Stimulated activated CD8-positive, alpha-beta memory T cell treated with anti-CD3 and anti-CD28 coated beads, Interleukin-4, amount 100 ng/mL, for 48 hours (primary cell): ENCODE measurements at regions not wholly inside any gene's neighbourhood (a gene's known extent, or its start where the extent isn't known, plus 50 kb on each side); places are given as distances from the start of the nearest gene placed in this dataset.

Source experiments
- DNase-seq: peaks from one replicate; pipeline ENCODE4 v3.0.0-alpha.2; 2020

DNA sequence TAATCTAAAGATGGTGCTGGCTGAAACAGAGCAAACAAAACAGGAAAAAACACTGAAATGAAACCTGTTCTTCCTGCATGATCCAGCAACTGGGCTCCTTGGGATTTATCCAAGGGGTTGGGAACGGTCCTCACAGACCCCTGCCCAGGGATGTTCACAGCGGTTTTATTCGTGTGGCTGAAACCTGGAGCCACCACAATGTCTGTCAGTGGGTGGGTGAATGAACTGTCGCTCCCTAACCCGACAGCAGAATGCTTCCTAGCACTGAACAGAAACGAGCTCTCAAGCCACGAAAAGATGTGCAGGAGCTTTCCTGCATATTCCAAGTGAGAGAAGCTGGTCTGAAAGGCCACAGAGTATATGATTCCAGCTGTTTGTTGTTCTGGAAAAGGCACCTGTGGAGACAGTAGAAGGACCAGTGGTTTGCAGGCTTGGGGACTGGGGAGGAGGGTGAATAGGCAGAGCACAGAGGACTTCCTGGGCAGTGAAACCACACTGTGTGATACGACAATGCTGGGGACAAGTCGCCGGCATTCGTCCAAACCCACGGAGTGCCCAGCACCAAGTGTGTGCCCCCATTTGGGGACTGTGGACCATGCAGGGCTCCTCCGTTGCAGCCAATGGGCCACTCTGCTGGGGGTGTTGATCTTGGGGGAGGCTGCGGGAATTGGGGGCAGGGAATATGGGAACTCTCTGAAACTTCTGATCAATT is 73.9 kb downstream of the TEX29 start:
- DNase-seq = no peak

DNA sequence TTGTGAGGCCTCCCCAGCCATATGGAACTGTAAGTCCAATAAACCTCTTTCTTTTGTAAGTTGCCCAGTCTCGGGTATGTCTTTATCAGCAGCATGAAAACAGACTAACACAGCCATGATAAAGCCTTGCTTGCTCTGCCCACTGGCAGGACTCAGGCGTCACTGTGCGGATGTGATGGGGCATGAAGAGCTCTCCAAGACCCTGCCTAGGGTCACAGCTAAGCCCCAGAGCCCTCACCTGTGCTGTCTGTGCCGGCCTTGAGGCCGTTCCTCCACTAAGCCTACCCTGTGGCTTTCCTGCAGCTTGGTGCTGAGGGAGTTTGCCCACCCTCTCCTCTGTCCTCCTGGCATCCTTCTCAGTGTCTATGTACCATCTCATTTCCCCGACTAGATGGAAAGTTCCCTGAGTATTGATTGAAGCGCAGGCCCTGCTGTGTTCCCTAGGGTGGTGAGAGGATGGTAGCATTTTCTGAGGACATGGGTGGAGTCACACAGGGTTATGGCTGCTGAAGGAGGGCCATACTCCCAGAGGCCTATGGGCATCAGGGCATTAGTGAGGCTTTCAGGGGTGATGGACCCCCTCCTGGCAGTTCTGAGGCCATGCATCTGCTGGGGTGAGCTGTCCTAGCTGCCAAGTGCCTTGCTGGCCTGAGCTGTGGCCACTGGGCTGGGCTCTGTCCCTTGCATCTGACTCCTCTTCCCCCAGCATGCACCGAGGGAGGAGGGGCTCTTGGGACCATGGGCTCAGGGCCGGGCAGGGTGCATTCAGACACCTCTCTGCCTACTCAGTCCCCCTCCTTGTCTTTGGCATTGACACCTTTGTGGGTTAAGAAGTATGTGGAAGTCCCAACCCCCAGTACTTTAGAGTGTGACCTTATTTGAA is 75.3 kb downstream of the TEX29 start:
- no peak for DNase-seq

DNA sequence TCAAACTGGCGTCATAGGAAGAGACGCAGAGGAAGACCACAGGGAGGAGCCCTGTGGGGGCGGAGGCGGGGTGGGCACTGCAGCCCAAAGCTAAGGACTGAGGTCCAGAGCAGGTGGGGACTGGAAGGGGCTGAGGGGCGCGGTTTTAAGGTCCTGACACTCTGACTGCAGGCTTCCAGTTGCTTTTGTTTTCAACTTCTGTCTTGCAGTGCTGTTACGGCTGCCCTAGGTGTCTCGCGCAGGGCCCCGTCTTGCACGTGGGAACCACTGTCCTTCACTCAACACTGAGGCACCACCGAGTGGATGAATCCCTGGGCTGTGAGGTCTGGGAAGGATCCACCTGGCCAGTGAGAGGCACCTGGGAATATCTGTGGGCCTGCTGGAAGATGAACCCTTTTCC is 76.0 kb downstream of the TEX29 start:
- no peak for DNase-seq

DNA sequence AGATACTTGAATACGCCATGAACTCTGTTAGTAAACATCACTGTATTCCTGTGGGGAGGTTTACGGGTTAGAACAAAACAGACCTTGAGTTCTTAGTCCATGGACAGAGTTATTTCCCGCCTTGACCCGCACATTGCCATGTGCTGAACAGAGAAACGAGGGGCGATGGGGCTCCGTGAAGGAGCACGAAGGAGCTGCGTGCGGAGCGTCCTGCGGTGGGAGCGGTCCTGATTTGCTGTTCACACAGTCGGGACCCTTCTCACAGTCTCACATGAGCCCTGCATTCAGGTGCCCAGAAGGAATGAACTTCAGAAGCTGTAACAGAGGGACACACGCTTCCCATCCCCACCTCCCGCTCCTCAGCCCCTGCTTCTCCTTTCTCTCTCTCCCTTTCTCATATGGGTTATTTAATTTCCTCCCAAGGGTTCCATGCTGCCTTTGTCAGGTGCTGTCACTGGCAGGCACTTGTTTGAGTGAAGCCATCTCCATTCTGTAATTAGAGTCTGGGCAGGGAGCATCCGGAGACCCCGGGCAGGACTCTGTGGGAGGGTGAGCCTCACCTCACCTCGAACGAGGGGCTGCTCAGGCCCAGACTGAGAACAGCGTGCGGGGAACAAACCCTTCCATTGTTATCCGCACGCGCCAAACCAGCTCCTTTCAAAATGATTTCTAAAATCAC is 76.9 kb downstream of the TEX29 start:
- no peak for DNase-seq

DNA sequence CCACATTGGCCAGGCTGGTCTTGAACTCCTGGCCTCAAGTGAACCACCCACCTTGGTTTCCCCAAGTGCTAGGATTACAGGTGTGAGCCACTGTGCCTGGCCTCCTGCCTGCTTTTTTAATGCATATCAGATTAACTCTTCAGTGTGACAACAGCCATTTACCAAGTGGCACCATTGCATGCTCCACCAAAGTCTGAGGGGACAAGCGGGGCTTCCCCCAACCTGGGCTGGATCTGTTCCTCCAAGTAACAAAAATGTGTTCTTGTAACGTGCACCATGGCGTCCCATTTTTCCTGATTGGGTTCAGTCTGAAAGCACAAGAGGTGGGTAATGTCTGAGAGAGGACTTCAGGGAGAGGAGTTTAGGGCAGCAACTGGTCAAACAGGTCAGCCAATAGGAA is 77.8 kb downstream of the TEX29 start:
- DNase-seq = no peak

DNA sequence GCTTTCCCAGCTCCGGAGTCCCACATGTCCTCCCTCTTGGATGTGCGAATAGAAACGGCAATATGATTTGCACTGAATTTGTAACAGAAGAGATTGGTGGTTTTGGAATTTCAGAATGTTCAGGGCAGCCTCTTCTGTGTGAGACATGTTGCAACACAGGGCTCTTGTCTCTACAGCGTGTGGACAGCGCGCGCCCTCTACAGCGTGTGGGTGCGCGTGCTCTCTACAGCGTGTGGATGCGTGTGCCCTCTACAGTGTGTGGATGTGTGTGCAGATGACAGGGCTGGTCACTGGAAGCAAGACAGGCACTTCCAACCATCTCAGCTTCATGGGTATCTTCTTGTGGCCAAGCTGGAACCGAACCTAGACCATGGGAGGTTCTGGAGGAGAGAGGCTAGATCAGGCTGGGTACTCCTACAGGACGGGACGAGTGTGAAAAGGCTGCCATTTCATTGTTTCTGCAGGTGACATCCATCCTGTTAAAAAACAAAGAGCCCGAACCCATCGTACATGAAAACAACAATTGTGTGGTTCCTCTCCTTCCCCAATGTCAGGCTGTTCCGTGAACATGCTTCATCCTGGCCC is 78.4 kb downstream of the TEX29 start:
- no peak for DNase-seq

DNA sequence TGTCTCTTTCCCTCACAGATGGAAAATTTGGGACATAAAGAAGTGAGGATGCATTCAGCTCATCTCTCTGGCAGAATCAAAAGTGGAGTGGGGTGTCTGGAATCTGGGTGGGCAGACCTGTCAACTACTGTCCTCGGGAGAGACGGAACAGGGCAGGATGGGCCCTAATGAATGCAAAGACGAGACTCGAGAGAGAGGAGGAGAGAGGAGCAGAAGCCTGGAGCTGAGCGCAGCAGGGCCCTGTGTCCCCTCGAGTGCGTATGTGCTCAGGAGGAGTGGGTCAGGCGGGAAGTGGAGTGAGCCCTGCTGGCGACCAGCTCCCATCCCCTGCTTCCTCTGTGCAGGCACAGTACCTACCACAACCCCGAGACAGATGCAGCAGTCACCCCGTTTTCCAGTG is 78.9 kb downstream of the TEX29 start:
- DNase-seq = no peak

DNA sequence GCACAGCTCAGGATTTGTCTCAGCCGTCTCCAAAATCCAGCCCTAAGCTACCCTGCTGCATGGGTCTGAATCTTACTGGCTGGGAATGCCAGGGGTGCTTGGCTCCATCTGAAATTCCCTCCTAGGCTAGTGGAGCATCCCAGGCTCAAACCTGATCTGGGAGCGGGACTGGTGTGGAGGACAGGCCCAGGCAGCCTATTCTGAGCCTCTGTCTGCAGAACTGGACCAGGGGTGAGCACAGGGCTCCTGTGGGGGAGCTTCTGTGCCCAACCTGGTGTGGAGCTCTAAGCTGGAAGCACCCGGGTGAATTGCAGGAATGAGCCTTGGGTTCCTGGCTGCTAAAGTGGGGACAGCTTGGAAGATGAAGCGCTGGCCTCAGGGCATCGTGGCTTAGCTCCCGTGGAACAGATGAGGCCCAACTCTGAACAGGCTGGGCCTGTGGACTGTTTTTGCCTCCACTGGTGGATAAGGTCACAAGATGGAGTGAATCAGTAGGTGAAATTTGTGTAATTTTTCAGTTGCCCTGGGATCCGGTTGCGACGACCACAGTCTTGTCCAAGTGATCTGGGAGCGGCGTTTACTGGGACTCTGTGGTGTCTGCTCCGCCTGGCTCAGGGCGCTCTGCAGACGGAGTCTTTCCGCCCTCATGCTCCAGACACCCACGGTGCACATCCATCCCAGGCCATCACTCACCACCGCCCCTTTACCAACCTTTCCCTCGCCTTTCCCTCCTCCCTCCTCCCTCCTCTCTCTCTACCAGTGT is 79.5 kb downstream of the TEX29 start:
- no peak for DNase-seq

DNA sequence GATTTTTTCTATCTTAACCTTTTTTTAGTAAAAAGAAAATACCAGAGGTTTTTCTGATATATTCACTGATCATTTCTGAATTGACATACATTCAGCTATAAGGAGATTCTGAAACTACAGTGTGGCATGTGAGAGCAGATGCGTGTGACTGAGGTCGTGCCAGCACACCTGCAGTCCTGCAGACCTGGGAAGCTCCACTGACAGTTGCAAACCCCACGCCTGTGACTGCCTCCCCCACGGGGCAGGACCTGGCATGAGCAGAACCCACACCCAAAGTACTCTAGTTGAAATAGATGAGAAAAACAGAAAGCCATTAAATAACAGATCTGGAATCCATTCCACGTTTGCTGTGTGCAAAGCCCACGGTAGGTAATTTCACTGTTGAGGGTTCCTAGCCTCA is 80.7 kb downstream of the TEX29 start:
- DNase-seq = no peak

DNA sequence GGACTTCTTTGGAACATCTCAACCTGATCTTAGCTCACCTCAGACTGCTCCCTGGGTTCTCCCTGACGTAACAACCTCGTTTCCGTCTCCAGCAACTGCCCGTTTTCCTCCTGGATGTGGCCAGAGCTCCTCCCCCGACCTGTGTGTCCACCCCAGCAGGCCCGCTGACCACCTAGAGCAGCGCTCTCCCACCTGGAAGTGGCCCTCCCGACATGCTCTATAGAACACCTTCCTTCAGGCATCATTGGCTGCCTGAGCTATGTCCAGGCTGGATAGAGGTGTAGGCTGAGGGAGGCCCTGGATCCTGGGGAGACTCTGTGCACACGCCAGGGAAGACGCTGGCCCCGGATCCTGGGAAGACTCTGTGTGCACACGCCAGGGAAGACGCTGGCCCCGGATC is 81.3 kb downstream of the TEX29 start:
- DNase-seq = no peak

DNA sequence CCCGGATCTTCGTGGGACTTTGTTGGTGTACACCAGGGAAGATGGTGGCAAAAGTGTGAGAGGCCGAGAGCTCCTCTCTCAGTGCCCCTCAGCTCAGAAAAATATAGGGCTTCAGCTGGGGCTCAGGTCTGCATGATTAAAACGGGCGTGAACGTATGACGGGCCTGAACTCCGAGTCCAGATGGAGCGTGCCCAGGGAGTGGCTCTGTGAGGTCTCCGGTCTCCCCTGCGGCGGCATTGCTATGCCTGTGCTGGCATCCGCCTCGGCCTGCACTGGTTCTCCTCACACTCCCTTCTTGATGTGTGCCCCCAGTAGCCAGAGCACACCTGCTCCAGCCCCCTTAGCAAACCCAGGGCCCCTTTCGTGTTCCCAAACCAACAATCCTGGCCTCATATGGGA is 82.0 kb downstream of the TEX29 start:
- no peak for DNase-seq

DNA sequence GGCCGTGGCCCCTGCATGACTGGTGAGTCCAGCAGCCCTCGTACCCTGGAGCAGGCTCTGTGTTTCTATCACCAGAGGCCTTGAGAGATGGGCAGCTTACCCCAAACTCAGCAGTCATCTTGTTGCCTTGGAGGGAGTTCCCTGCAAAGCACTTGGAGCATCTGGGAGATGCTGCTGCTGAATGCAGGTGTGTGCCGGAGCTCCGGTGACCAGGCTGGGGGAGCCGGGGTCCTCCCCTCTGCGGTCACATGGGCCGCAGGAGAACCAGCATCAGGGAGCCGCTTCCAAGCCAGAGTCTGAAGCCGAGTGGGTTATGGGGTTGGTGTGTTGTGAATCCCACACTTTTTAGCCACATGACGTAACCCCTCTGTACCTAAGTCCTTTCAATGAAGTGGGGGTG is 82.8 kb downstream of the TEX29 start:
- DNase-seq = no peak

DNA sequence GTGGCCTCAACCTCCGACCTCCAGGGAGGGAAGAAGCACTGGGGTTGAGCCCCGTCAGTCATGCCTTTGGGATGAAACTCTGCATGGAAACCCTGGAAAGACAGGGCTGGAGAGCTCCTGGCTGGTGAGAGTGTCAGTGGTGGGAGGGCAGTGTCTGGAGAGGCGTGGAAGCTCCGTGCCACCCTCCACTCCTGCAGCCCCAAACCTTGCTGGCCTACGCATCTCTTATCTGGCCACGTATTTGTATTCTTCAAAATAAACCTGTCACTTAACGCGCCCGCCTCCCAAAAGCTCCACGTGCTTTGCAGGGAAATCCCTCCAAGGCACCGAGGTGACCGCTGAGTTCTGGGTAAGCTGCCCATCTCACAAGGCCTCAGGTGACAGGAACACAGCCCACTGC is 84.3 kb downstream of the TEX29 start:
- no peak for DNase-seq

DNA sequence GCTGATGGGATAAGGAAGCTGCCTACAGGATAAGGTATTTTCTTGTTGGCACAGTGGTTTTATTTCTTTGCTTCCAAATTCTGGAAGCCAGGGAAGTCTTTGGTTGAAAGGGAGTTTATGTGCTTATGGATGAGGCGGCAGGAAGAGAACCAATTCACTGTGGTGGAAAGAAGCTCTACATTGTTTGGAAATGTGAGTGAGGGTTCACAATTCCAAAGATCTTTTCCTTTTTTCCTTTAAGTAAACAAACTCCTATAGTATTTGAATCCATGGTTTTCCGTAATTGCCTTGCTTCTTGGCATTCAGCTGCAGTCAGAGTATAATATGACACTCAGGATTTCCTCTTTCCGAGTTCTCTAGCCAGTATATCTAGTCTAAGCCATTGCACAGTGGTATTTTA is 86.2 kb downstream of the TEX29 start:
- no peak for DNase-seq

DNA sequence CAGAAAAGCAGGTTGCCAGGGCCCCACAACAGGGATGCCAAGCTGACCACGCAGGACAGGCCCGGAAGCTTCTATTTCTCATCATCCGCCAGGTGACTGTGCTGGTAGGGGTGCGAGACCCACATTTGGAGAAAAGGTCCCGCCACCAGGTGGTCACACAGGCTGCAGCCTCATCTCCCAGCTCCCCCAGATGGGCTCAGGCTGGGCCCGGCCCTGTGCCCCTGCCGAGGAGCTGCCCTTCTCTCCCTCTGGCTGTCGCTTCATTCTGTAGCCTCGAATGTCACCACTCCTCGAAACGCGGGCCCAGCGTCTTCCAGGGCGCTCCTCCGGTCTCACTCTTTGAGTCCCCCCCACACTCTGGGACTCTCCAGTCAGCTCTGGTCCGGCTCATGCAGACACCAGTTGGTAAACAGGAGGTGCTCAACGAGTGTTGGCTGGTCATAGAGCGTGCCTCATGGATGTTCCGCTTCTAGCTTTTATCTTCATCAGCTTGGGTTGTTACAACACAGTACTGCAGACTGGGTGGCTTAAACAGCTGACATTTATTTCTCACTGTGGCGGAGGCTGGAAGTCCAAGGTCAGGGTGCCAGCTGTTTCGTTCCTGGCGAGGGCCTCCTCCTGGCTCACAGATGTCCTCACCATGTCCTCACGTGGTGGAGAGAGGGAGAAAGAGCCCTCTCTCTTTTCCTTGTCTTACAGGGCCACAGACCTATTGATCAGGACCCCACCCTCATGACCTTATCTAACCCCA is 87.1 kb downstream of the TEX29 start:
- DNase-seq = no peak

DNA sequence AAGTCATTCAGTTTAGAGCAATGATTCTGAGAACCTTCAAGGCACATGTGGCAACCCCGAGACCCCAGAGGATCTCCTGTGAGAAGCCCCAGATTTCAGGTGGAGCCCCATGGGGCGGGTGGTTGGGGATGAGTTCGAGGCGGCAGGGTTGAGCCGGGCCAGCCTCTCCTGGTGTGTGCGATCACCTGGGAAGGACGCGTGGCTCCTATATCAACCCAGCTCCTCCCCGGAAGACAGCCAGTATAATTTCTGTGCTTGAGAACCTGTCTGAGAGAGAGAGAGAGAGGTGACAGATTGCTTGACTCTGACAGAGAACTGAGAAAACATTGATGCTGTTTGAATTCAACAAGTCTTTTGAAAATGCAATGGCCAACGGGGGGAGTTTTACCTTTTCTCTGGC is 89.0 kb downstream of the TEX29 start:
- no peak for DNase-seq

DNA sequence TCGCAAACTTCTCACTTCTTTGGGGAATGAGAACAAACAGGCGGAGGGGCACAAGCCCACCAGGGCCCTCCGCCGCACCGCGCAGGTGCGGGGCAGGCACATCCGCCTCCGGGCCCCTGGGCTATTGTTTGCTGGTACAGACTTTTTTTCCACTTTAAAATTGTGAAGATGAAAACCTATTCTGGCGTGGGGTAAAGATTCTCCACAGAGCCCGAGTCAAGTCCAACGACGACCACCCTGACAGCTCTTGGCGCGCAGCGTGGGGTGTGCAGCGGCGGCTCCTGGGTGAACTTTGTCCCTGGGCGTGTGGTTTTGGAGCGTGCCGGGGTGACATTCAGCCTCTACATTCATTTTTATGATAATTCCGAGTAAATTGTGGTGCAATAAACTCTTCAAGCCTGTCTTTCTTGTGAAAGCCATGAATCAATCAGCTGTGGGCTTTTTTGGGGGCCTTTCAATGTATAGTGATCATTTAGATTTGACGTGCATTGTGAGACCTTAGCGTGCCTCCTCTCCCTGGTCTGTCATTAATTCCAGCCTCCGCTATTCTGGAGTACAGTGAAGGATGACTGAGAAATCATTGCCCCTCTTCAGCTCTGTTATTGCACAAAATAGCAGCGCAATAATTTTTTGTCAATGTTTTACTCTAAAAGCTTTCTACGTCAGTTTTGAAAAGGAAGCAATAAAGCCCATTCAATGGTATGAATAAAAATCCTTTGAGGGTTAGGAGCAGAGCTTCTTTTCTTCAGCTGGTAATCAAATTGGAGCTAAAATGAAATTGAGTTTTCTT is 90.0 kb downstream of the TEX29 start:
- DNase-seq = no peak

DNA sequence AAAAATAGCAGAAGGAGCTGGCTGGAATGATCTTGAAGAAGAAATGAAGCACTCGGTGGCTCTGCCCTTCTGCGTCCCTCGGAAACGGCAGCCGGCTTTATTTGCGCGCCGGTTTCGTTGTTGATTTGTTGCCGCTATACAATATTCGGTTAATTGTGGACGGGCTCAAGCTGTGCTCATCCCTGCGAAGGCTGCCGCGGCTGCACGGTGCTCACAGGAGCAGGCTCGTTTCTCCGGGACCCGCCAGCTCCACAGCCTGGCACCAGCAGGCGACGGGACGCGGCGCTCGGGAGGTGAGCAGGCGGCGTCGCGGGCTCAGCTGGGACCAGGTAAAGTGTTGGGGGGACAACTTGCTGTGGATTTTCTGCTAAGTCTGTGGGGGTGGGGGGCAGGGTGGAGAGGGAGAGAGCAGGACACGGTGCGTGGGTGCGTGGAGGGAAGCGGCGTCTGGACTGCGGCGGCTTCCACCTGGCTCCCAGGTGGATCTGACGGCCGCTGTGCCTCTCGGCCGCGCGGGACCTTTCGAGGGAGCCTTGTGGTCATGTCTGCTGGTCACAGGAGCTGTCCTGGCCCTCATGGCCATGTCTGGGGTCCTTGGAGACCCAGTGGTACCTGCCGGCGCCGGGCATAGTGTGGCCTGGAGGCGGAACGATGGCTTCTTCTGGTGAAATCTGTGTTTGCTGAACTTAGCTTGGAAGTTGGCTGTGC is 90.9 kb downstream of the TEX29 start:
- DNase-seq = no peak

DNA sequence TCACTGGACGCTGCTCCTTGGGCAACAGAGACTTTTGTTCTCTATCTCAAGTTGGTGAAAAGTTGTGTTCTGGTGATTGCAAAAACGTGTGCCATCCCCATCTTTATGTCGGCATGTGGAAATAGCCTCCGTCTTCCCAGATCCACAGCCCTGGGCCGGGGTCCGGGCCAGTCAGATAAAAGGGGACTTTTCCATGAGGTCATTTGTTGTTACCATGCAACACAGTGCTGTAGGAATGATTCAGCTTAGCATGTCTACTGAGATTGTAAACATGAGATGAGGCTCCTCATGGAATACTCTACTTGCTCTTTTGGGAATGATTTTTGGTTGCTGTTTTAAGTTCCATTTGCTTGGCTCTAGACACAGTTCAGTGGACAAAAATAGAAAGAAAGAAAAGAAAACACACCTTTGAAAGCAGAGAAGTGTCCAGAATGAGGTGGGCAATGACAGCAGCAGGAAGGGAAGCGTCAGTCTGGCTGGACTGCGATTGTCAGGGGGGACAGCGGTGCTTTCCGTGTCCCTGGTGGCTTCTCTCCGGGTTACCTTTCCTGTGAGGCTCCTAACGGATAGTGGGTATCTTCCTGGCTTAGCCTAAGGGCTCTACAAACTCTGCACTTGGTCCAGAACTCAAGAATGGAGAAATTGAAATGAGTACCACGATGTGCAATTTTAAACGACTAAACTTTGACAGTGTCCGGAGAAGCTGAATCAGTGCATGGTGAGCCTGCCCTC is 91.6 kb downstream of the TEX29 start:
- no peak for DNase-seq
